ENCODE measurements at regions not wholly inside any gene's neighbourhood (a gene's known extent, or its start where the extent isn't known, plus 50 kb on each side); places are given as distances from the start of the nearest gene placed in this dataset.

DNA sequence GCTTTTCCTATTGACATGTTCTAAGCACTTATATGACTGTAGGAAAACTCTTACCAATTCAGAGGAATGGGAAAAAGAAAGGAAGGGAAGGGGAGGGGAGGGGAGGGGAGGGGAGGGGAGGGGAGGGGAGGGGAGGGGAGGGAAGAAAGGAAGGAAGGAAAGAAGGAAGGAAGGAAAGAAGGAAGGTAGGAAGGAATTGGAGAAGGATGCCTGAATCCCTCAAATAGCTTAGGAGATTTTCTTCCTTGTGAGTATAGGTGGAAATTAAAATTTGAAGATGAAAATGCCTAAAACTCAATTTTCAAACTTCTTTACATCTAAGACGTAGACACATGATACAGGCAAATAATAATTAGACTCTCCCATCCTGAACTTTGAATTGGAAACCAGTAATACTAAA, 463.1 kb downstream of the SATB2 start:
- TF ChIP-seq CTCF (IDR thresholded peaks at IDR 0.05) (no peak), POLR2A (IDR thresholded peaks at IDR 0.05) (no peak)
